ENCODE measurements at regions not wholly inside any gene's neighbourhood (a gene's known extent, or its start where the extent isn't known, plus 50 kb on each side); places are given as distances from the start of the nearest gene placed in this dataset.

DNA sequence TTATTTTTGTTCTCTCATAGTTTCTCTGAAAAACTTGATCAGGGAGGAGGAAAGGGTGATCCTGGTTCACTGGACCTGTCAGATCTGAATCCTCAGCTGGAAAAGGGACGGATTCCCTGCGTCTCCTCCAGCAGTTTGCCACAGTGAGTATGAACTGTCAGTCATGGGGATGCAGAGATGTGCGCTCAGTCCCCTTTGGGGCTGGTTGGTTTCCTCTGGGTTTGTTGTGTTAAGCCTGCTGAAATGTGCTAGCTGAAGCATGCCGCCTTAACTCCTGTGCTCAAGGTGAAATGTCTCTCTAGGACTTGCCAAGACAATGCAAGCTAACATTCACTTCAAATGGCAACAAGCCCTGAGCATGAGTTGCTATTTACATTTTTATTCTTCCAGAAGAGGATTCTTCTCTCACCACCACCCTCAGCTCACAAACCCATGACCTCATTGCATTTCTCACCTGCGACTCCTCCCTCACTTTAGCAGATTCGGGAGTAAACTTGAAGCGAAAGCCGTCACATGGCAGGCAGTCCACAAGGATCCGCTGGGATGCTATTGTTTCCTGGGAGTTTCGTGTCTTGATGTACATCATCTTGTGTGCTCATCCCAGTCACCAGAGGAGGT lies 192.9 kb upstream of the FZD8 start:
- ATAC-seq (ENCODE audit: low read depth) (no peak), DNase-seq (no peak)
- intact Hi-C loops (cut with micrococcal nuclease) (no loop called here), dilution Hi-C loops (cut with HindIII; ENCODE audit: low sequenced_read_pairs, unreplicated experiment) (no loop called here), in situ Hi-C loops (cut with MboI; ENCODE audit: low sequenced_read_pairs) (no loop called here)
- BruUV-seq (replicated peaks): no TSS peak
- H3K36me3 ChIP-seq (ENCODE audit: control insufficient read depth, insufficient read depth, low read length): no peaks in the 10 kb centered on the region
- H3K23ac ChIP-seq (ENCODE audit: low read depth, low read length): no peak overlapping the region
- H3K9me1 ChIP-seq (ENCODE audit: insufficient read depth, low read length): no peaks in the 10 kb centered on the region
- no peak overlapping the region for H3K27ac ChIP-seq (ENCODE audit: insufficient read depth, low read length)
- ChIA-PET CTCF (no interaction called here), POLR2A (ENCODE audit: unreplicated experiment) (no interaction called here)
- no peak overlapping the region for H2BK5ac ChIP-seq (ENCODE audit: low read depth, low read length, poor library complexity, severe bottlenecking)
- no peak overlapping the region for H2BK120ac ChIP-seq (ENCODE audit: low read depth, low read length)
- H2AK5ac ChIP-seq (ENCODE audit: low read depth, low read length): no peak overlapping the region
- no peak overlapping the region for H4K8ac ChIP-seq (ENCODE audit: low read depth in 2 of 2, low read length in 2 of 2)
- 100% methylated on average over 1 of the region's 10 CpGs; no CpG with 5 or more reads in 1 of the 2 experiments for WGBS, 2 experiments (ENCODE audit: extremely low coverage in 2 of 2, insufficient read length in 1 of 2)
- H3K56ac ChIP-seq (ENCODE audit: extremely low read depth, insufficient read depth, low read length): no peak overlapping the region
- H4K91ac ChIP-seq (ENCODE audit: insufficient read depth, low read depth, low read length): no peak overlapping the region
- H3K4ac ChIP-seq (ENCODE audit: low read depth, low read length): no peak overlapping the region
- no peak overlapping the region for H2AK9ac ChIP-seq (replicated peaks; ENCODE audit: low read depth, low read length, poor library complexity)
- no peak overlapping the region for H2AFZ ChIP-seq (replicated peaks; ENCODE audit: low read length, poor library complexity)
- no peaks in the 10 kb centered on the region for H3K4me1 ChIP-seq (ENCODE audit: control insufficient read depth, insufficient read depth, low read length)
- H3K4me3 ChIP-seq (ENCODE audit: insufficient read depth, low read depth, low read length): no peak overlapping the region
- H2BK20ac ChIP-seq (ENCODE audit: low read depth, low read length): no peak overlapping the region
- H3K79me1 ChIP-seq (ENCODE audit: low read depth in 1 of 2, low read length in 2 of 2): no peaks in the 10 kb centered on the region
- H3K4me2 ChIP-seq (ENCODE audit: low read depth, low read length): no peak overlapping the region
- no peak overlapping the region for H2BK15ac ChIP-seq (ENCODE audit: low read depth, low read length)
- H3K14ac ChIP-seq (replicated peaks; ENCODE audit: low read depth, low read length): no peak overlapping the region
- H4K5ac ChIP-seq (ENCODE audit: low read depth, low read length): no peak overlapping the region
- H4K20me1 ChIP-seq (ENCODE audit: insufficient read depth, low read length): no peaks in the 10 kb centered on the region
- H3K18ac ChIP-seq (ENCODE audit: low read depth, low read length): no peak overlapping the region
- H3K9ac ChIP-seq (ENCODE audit: low read depth, low read length): no peak overlapping the region
- peaks cover 2% of the 10 kb centered on the region for H3K27me3 ChIP-seq (ENCODE audit: control insufficient read depth, insufficient read depth, low read length)
- TF ChIP-seq BHLHE40 (IDR thresholded peaks at IDR 0.05; ENCODE audit: low read depth, low read length) (no peak), CHD1 (IDR thresholded peaks at IDR 0.05; ENCODE audit: low read depth, low read length) (no peak)
- H3K9me3 ChIP-seq (ENCODE audit: control insufficient read depth, insufficient read depth, low read length): no peaks in the 10 kb centered on the region

Data from IMR-90 (cell line).